CD4-positive, alpha-beta T cell (primary cell): ENCODE measurements at regions not wholly inside any gene's neighbourhood (a gene's known extent, or its start where the extent isn't known, plus 50 kb on each side); places are given as distances from the start of the nearest gene placed in this dataset.

Source experiments
- ATAC-seq: fragments of 200-7000 bp; cut with Tn5 transposase; one replicate; pipeline ENCODE4 v1.10.0; 2022; ENCODE audit warnings: mild to moderate bottlenecking; ENCODE audit not compliant: poor library complexity
- CTCF ChIA-PET: fragments of 350-600 bp; sonication (Branson Sonifier 250); formaldehyde crosslinking; loops from one replicate; lab custom pipeline; 2021; ENCODE audit warnings: antibody characterized with exemption, inconsistent platforms; lab: Charles Lee
- POLR2A ChIA-PET: fragments of 350-600 bp; sonication (Branson Sonifier 250); formaldehyde crosslinking; loops from one replicate; lab custom pipeline; 2021; ENCODE audit warnings: antibody characterized with exemption, inconsistent platforms; lab: Charles Lee
- DNase-seq, 14 experiments: peaks; one replicate each; pipeline ENCODE4 v3.0.0-alpha.2; 2013 to 2020; ENCODE audit warnings: mixed read lengths in 2 of 14
- H3K27ac ChIP-seq, 2 donors: one replicate each; pipeline versions ENCODE4 v1.5.1 to v1.7.0; 2013; ENCODE audit warnings: low read length in 2 of 2, low read depth in 1 of 2, mild to moderate bottlenecking in 1 of 2
- H3K27me3 ChIP-seq, 2 experiments: 1 replicate in 1 of 2; 2 replicates in 1 of 2; pipeline versions ENCODE4 v1.6.1 to v1.7.0; 2013; ENCODE audit warnings: low read length in 2 of 2, control low read depth in 1 of 2, mild to moderate bottlenecking in 1 of 2, moderate library complexity in 1 of 2; ENCODE audit not compliant: insufficient read depth in 2 of 2, control insufficient read depth in 1 of 2
- H3K36me3 ChIP-seq: one replicate; pipeline ENCODE4 v1.6.1; 2013; ENCODE audit warnings: low read length, control low read depth; ENCODE audit not compliant: insufficient read depth
- H3K4me1 ChIP-seq: one replicate; pipeline ENCODE4 v1.6.1; 2013; ENCODE audit warnings: low read length, control low read depth; ENCODE audit not compliant: insufficient read depth
- H3K4me3 ChIP-seq: one replicate; pipeline ENCODE4 v1.5.1; 2013; ENCODE audit warnings: mild to moderate bottlenecking, low read length, moderate library complexity
- H3K9me3 ChIP-seq, 2 experiments: 1 replicate in 1 of 2; 2 replicates in 1 of 2; pipeline versions ENCODE4 v1.6.1 to v1.7.0; 2013; ENCODE audit warnings: low read length in 2 of 2, mild to moderate bottlenecking in 2 of 2, control low read depth in 1 of 2, moderate library complexity in 1 of 2; ENCODE audit not compliant: control insufficient read depth in 1 of 2, insufficient read depth in 1 of 2
- H3K27ac Mint-ChIP-seq: one replicate; pipeline ENCODE4 v1.8.0; 2020; ENCODE audit warnings: mixed read lengths
- H3K27me3 Mint-ChIP-seq: one replicate; pipeline ENCODE4 v1.8.0; 2021; ENCODE audit warnings: mixed read lengths
- H3K36me3 Mint-ChIP-seq: one replicate; pipeline ENCODE4 v1.8.0; 2021; ENCODE audit warnings: low read depth, mixed read lengths
- H3K4me1 Mint-ChIP-seq: one replicate; pipeline ENCODE4 v1.8.0; 2021; ENCODE audit warnings: low read depth, mixed read lengths
- H3K4me3 Mint-ChIP-seq: one replicate; pipeline ENCODE4 v1.8.0; 2020; ENCODE audit warnings: mild to moderate bottlenecking, mixed read lengths
- H3K9me3 Mint-ChIP-seq: one replicate; pipeline ENCODE4 v1.8.0; 2020; ENCODE audit warnings: mixed read lengths
- CTCF ChIP-seq: fragments of 200-600 bp; IDR thresholded peaks from one replicate; pipeline ENCODE4 v1.8.0; 2022; ENCODE audit warnings: antibody characterized with exemption, mild to moderate bottlenecking
- intact Hi-C, 2 experiments: fragments of 100-400 bp; cut with DNase I in 1 of 2; cut with micrococcal nuclease in 1 of 2; formaldehyde crosslinking; loops; one replicate each; pipeline versions ENCODE4 v1.15.1 to v1.9.0; 2023 to 2025; cut with DNase I, micrococcal nuclease

- Histone ChIP-seq H3K36me3 (no peaks in the 10 kb centered on the region), H3K4me1 (no peaks in the 10 kb centered on the region), H3K27ac (no peak overlapping the region), H3K27me3 (no peaks in the 10 kb centered on the region), H3K4me3 (no peak overlapping the region), H3K9me3 (peaks cover 0 to 15% of the 10 kb centered on the region in 2 experiments)
- no peaks in the 10 kb centered on the region for H3K4me1 Mint-ChIP-seq
- POLR2A ChIA-PET, result no interaction called here
- CTCF ChIA-PET, result no interaction called here
- no peaks in the 10 kb centered on the region for H3K36me3 Mint-ChIP-seq
- intact Hi-C loops, result no loop called here
- H3K9me3 Mint-ChIP-seq, result peaks cover 6% of the 10 kb centered on the region
- H3K27ac Mint-ChIP-seq, result no peak overlapping the region
- DNase-seq, result no peak
- no peak for ATAC-seq
- H3K4me3 Mint-ChIP-seq, result no peak overlapping the region
- TF ChIP-seq CTCF, result no peak
- H3K27me3 Mint-ChIP-seq, result no peaks in the 10 kb centered on the region
Measured at GRCh38 chr7:153590571-153590970, 461.6 kb upstream of the DPP6 start.

GRCh38 chr7:153607354-153607753, 444.8 kb upstream of the DPP6 start:
- Histone ChIP-seq H3K4me3 (no peak overlapping the region), H3K9me3 (no peaks in the 10 kb centered on the region), H3K27me3 (no peaks in the 10 kb centered on the region), H3K27ac (no peak overlapping the region), H3K36me3 (no peaks in the 10 kb centered on the region), H3K4me1 (no peaks in the 10 kb centered on the region)
- H3K36me3 Mint-ChIP-seq, result no peaks in the 10 kb centered on the region
- no peak overlapping the region for H3K4me3 Mint-ChIP-seq
- ATAC-seq (no peak), DNase-seq (no peak)
- H3K27ac Mint-ChIP-seq, result no peak overlapping the region
- H3K9me3 Mint-ChIP-seq, result peaks cover 16% of the 10 kb centered on the region
- intact Hi-C loops, result no loop called here
- POLR2A ChIA-PET, result no interaction called here
- no peaks in the 10 kb centered on the region for H3K4me1 Mint-ChIP-seq
- TF ChIP-seq CTCF, result no peak
- no peaks in the 10 kb centered on the region for H3K27me3 Mint-ChIP-seq
- CTCF ChIA-PET, result no interaction called here

GRCh38 chr7:153616711-153617325, 435.4 kb upstream of the DPP6 start:
- H3K4me1 Mint-ChIP-seq, result no peaks in the 10 kb centered on the region
- no peaks in the 10 kb centered on the region for H3K27me3 Mint-ChIP-seq
- Histone ChIP-seq H3K4me3 (no peak overlapping the region), H3K27me3 (no peaks in the 10 kb centered on the region), H3K4me1 (no peaks in the 10 kb centered on the region), H3K36me3 (no peaks in the 10 kb centered on the region), H3K9me3 (peaks cover 0 to 8% of the 10 kb centered on the region in 2 experiments), H3K27ac (no peak overlapping the region)
- H3K9me3 Mint-ChIP-seq, result peaks cover 6% of the 10 kb centered on the region
- ATAC-seq (no peak), DNase-seq (no peak)
- H3K4me3 Mint-ChIP-seq, result no peak overlapping the region
- no peak for TF ChIP-seq CTCF
- no peaks in the 10 kb centered on the region for H3K36me3 Mint-ChIP-seq
- POLR2A ChIA-PET, result no interaction called here
- H3K27ac Mint-ChIP-seq, result no peak overlapping the region
- intact Hi-C loops, result no loop called here
- CTCF ChIA-PET, result no interaction called here
